Left renal pelvis (tissue), 4 donors: ENCODE measurements at regions not wholly inside any gene's neighbourhood (a gene's known extent, or its start where the extent isn't known, plus 50 kb on each side); places are given as distances from the start of the nearest gene placed in this dataset.

ENCODE experiments used
- DNase-seq, 4 donors: peaks; one replicate each; pipeline ENCODE4 v3.0.0-alpha.2; 2013; ENCODE audit warnings: low read depth in 4 of 4, low spot score in 3 of 4

GRCh38 chr11:116111546-116111945, 607.3 kb upstream of the CADM1 start:
- DNase-seq = no peak

DNA sequence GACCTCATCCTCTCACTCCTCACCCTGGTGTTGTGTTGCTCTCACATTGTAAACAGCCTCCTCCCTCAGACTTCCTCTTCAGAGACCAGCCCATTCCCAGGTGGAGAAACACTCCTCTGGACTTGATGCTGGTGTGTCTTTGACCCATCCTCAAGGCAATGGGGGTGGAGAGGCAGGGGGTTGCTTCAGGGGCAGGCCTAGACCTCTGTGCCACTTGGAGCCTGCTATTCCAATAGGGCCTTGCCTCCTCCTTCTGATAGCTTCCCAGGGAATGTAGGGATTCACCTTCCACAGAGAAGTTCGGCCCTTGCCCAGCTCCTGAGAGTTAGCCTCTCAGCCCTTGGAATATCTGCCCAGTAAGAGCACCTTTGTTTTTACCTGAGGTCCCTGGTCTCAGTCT, 606.6 kb upstream of the CADM1 start:
- no peak for DNase-seq

DNA sequence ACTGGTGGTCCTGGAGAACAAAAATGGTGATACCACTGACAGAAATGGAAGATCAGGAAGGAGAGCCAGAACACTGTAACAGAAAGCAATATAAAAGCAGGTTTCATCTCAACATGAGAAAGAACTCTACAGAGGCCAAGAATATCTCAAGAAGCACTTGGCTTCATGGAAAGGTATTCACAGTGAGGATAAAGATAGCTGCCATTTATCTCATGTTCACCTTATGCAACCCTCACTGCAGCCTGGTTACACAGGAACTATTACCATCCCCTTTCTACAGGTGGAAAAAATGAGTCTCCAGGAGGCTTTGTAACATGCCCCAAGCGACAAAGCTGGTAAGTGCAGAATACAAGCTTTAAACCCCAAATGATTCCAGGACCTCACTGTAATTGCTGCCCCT, 606.1 kb upstream of the CADM1 start:
- no peak for DNase-seq

DNA sequence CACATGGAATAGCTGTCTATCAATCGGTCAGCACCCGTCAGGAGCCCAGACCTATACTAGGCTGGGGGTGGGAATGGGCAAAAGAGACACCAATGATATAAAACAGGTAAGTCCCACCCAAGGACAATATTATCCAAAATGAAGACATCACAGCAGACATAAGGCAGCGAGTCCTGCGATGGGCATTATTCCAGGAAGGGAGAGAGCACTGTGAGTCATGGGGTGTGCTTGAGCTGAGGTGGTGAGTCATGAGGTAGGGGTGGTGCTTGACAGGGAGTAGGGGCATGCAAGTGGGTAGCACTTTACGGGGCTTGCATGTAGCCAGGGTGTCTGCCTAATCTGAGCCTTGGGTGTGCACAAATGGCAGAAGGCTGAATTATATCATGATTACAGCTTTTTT, 605.0 kb upstream of the CADM1 start:
- no peak for DNase-seq

DNA sequence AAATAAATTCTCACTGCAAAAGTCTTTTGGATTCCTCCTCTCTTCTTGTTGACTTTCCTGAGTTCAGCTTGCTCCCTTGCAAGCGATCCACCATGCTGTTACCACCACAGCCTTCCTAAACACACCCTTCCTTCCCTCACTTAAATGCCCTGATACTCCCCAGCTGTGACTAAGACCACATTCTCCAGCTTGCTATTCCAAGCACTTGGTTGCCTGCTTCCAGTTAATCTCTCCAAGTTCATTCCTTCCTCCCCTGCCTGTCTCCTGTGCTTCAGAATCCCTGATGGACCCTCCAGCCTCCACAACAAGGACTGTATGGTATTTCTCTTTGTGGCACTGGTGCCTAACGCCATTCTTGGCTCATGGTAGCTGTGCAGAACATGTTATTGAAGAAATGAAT, 603.9 kb upstream of the CADM1 start:
- DNase-seq = no peak

GRCh38 chr11:116107229-116107628, 603.0 kb upstream of the CADM1 start:
- DNase-seq = no peak

DNA sequence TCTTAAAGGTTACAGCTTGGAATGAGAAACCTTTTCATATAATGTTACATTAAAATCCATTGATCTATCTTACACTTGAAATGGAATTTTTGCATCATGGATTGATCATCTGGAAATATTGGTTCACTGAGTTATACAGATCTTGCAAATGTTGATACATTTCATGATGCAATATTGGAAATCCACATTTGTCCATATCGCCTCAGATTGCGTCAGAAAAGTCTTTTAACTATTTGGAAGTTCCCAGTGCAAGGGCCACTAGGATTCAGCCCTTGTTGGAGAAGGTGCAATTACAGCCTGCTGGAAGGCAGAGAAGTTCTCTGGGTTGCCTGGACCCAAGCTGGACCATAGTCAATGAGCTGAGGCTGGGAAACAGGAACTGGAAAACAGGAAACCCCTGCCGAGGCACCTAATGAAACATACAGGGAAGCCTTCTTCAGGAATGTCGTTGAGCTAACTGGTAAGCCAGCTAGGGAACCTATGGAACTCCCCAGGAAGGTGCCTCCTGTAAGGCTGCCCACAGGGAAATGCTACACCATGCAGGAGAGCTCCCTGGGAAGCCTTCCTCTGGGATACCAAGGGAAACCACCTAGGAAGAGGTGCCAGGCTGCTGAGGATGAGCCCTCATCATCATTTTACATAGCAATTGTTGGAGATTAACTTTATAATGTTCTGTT, 600.4 kb upstream of the CADM1 start:
- DNase-seq = no peak

GRCh38 chr11:116101902-116102301, 597.7 kb upstream of the CADM1 start:
- DNase-seq = no peak

- DNase-seq = no peak
Measured at GRCh38 chr11:116100016-116100415, 595.8 kb upstream of the CADM1 start.

GRCh38 chr11:116099541-116099940, 595.3 kb upstream of the CADM1 start:
- DNase-seq = no peak

DNA sequence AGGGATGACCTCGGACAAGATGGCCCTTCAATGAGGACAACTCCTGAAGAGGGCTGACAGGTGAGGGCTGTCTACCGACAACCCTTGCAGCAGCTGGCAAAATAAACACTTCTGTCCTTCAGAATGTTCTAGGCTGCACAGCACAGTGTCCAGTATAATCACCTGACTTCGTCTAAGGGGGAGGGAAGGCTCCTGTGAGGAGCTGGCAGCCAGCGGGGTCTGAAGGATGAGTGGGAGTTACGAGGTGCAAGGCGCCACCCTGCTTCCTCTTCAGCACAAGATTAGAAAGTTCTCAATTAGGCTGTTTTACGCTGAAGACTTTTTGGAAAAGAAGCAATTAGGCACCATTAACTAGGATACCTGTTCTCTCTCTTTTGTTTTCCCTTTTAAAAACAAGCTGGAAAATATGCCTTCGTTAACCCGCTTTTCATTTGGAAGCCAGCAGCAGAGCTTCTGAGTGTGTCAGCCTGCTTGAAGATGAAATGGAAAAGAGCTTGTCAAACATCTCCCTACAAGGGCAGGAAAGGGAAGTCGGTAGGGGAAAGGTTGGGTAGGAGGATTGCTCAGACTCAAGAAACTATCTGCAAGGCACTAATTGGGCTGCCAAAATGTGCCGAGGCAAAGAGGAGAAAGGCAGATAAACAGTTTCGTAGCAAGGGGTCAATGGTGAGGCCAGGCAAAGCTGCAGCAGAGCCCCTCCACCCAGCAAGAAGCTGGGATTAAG, 592.2 kb upstream of the CADM1 start:
- DNase-seq = no peak

DNA sequence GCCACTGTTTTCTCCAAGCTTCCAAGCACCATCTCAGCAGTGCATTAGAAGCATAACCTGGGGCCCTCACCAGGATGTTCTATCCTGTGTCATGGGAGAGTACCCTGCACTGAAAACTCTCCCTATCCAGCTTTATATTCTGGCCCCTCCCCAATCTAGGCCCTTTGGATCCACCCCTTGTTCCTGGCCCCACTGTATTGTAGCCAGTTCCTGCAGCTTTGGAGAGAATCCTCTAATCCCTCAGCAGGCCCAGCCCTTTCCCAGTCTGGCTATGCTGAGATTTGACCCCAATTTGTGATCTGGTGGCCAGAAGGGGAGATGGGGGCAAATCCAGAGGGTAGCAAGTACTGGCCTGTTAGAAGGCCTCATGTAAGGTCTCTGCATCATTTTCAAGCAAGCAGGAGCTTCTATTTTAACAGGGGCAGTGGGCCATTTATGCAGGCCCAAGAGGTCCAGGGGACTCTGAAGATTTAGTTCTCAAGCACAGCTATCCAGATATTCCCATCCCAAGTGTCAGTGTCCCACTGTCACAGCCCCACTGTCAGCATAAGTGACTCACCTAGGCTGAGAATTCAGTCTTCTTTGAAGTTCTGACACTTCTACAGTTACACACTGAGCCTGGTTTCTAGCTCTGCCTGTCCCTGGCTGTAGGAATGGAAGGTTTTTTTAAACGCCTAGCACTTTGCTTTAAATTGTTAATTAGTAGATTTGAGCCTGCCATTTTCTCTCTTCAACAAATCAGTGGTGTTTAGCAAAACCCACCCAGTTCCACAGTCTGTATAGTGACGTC, 589.5 kb upstream of the CADM1 start:
- no peak for DNase-seq

GRCh38 chr11:116093065-116093464, 588.9 kb upstream of the CADM1 start:
- DNase-seq = no peak

DNA sequence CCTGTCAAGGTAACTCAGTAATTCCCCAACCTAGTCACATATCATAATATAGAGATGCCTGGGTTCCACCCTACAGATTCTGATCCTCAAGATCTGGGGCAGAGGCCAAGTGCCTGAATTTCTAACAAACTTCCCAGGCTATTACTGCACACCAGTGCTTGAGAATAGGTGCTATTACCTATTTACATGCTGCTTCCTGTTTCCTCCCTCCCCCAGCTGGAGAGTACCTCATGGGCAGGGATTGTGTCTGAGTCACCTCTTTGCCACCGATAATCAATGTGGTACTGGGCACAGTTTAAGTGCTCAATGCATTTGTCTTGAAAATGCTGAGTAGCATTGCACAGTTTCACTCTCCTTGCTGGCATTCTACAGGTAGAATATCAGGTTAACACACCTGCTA, 582.2 kb upstream of the CADM1 start:
- no peak for DNase-seq

GRCh38 chr11:116085031-116085635, 580.9 kb upstream of the CADM1 start:
- DNase-seq = no peak

DNA sequence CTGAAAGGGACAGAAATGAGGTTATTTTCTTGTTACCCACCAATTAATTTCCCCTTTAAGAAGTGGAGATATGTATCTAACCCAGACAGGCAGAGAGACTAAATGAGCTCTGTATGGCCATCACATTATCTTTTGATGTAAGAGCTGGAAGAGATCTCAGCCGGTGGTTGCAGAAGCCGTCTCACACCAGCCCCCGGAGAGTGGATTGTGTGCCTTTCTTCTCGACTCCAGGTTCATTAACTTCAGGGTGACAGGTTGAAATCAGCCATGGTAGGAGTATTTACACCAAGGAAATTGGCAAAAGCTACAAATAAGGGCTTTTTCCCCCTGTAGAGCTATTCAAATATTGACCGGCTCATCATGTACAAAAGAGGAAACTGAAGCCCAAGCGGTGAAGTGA, 580.3 kb upstream of the CADM1 start:
- no peak for DNase-seq

DNA sequence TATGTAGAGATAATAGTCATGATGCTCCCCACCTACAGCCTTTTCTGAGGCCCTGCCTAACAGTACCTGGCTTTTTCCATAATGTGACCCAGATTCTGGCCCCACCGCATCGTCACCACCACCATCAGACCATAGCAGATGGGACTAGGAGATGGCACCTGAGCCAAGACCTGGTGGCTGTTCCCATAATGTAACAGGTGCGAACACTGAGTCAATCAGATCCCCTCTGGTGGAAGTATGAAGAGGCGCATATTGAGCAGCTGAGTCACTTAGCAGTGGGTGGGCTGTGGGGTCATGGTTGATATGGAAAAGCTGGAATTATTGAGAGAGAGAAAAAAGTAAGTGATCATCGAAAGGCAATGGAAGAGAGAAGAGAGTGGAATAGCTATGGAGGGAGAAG, 578.0 kb upstream of the CADM1 start:
- DNase-seq = no peak

DNA sequence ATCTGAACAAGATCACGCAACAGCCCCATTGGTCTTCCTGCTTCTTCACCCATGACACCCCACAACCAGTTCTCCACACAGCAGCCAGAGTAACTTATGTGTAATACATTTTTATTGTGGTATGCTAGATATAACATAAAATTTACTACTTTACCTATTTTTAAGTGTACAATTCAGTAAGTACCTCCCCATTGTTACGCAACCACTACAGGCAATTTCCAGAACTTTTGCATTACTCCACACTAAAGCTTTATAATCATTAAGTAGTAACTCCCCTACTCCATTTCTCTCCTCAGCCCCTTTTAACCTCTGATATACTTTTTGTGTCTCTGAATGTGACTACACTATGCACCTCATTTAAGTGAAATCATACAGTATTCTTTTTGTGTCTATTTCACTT, 575.4 kb upstream of the CADM1 start:
- DNase-seq = no peak

- no peak for DNase-seq
Measured at GRCh38 chr11:116078101-116078591, 573.9 kb upstream of the CADM1 start.

DNA sequence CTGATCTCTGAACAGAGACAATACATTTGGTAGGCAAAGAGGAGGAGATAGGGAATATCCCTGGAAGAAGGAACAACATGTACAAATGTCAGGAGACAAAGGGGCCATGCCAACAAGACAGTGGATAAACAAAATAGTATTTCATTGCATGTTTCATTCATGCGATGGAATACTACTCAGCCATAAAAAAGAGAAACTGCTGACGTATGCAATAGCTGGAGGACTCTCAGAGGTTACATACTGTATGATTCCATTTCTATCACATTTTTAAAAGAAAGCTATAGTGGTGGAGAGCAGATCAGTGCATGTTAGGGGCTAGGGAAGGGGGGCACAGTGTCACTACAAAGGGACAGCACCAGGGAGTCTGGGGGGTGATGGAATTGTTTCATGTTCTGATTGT, 572.9 kb upstream of the CADM1 start:
- no peak for DNase-seq
